Esophagus squamous epithelium (tissue), 4 donors: ENCODE measurements at regions not wholly inside any gene's neighbourhood (a gene's known extent, or its start where the extent isn't known, plus 50 kb on each side); places are given as distances from the start of the nearest gene placed in this dataset.
"Not testable (repeated sequence)": the region's sequence is repeated elsewhere in the genome, so short reads cannot be mapped to it uniquely, and the experiment has no call there.

Experiments
- POLR2A ChIP-seq, 4 donors: fragments of 450-650 bp; IDR thresholded peaks; one replicate each; pipeline ENCODE4 v1.6.1; 2017; ENCODE audit warnings: antibody characterized with exemption in 4 of 4, mild to moderate bottlenecking in 4 of 4, moderate library complexity in 3 of 4
- TF ChIP-seq, protein P1 (sequence below), 6 experiments: fragments of 450-650 bp in 4 of 6; fragments of 200-600 bp in 2 of 6; sonication (generic) in 2 of 6; IDR thresholded peaks; one replicate each; pipeline ENCODE4 v1.5.1; 2016 to 2019; ENCODE audit warnings: antibody characterized with exemption in 6 of 6, mild to moderate bottlenecking in 4 of 6, moderate library complexity in 4 of 6

DNA sequence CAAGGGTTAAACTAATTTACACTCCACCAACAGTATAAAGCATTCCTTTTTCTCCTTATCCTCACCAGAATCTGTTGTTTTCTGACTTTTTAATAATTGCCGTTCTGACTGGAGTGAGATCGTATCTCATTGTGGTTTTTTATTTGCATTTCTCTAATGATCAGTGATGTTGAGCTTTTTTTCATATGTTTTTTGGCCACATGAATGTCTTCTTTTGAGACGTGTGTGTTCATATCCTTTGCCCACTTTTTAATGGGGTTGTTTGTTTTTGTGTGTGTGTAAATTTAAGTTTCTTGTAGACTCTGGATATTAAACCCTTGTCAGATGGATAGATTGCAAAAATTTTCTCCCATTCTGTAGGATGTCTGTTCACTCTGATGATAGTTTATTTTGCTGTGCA is 345.7 kb upstream of the ZNF608 start:
- TF ChIP-seq, protein P1, sequence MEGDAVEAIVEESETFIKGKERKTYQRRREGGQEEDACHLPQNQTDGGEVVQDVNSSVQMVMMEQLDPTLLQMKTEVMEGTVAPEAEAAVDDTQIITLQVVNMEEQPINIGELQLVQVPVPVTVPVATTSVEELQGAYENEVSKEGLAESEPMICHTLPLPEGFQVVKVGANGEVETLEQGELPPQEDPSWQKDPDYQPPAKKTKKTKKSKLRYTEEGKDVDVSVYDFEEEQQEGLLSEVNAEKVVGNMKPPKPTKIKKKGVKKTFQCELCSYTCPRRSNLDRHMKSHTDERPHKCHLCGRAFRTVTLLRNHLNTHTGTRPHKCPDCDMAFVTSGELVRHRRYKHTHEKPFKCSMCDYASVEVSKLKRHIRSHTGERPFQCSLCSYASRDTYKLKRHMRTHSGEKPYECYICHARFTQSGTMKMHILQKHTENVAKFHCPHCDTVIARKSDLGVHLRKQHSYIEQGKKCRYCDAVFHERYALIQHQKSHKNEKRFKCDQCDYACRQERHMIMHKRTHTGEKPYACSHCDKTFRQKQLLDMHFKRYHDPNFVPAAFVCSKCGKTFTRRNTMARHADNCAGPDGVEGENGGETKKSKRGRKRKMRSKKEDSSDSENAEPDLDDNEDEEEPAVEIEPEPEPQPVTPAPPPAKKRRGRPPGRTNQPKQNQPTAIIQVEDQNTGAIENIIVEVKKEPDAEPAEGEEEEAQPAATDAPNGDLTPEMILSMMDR (IDR thresholded peaks at IDR 0.05), result not testable (repeated sequence)
- not testable (repeated sequence) for TF ChIP-seq POLR2A (IDR thresholded peaks at IDR 0.05)
